Uterus (tissue), 2 donors: ENCODE measurements at regions not wholly inside any gene's neighbourhood (a gene's known extent, or its start where the extent isn't known, plus 50 kb on each side); places are given as distances from the start of the nearest gene placed in this dataset.

Experiments used
- POLR2A ChIP-seq, 2 donors: fragments of 450-650 bp; IDR thresholded peaks; one replicate each; pipeline ENCODE4 v1.6.1; 2016; ENCODE audit warnings: antibody characterized with exemption in 2 of 2, mild to moderate bottlenecking in 1 of 2, moderate library complexity in 1 of 2
- TF ChIP-seq, protein P1 (sequence below), 4 experiments: fragments of 200-600 bp in 2 of 4; fragments of 450-650 bp in 2 of 4; sonication (generic) in 2 of 4; IDR thresholded peaks; one replicate each; pipeline ENCODE4 v1.5.1; 2016 to 2019; ENCODE audit warnings: antibody characterized with exemption in 4 of 4, mild to moderate bottlenecking in 2 of 4, moderate library complexity in 1 of 4

DNA sequence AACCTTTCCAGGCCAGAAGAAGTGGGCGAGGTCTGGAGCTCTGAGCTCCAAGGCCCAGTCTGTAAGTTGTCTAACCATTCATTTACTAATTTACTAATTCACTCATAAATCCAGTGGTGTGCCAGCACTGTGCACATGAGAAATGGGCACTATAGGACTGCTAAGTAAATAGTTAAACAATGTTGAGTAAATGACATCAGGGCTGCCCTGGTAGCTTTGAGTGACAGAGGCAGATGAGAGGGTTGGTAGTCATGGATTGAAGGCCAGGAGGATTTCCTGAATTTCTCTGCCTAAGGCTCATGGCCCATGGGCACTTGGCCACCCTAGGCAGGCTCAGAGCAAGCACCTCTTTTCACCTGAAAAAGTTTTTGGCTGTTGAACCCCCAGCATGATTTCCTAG, 216.9 kb upstream of the RXFP2 start:
- TF ChIP-seq, protein P1, sequence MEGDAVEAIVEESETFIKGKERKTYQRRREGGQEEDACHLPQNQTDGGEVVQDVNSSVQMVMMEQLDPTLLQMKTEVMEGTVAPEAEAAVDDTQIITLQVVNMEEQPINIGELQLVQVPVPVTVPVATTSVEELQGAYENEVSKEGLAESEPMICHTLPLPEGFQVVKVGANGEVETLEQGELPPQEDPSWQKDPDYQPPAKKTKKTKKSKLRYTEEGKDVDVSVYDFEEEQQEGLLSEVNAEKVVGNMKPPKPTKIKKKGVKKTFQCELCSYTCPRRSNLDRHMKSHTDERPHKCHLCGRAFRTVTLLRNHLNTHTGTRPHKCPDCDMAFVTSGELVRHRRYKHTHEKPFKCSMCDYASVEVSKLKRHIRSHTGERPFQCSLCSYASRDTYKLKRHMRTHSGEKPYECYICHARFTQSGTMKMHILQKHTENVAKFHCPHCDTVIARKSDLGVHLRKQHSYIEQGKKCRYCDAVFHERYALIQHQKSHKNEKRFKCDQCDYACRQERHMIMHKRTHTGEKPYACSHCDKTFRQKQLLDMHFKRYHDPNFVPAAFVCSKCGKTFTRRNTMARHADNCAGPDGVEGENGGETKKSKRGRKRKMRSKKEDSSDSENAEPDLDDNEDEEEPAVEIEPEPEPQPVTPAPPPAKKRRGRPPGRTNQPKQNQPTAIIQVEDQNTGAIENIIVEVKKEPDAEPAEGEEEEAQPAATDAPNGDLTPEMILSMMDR (IDR thresholded peaks at IDR 0.05) = no peak
- no peak for TF ChIP-seq POLR2A (IDR thresholded peaks at IDR 0.05)
